ENCODE measurements at regions not wholly inside any gene's neighbourhood (a gene's known extent, or its start where the extent isn't known, plus 50 kb on each side); places are given as distances from the start of the nearest gene placed in this dataset.

DNA sequence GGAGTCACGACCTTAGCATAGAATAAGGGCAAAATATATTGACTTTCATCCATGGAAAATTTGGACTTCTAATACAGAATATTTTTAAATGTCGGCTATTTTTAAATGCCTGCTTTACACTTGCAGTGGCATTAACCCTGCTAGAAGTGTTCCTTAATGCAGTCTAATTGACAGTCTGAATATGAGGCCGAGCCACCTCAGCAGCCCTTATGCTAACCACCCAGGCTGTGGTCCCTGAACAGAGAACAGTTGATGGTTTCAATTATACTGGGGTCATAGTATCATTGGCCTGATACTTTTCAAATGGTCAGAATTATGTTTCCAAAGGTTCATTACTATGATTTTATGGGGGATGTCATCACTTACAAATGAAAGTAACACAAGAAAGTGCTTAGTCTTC lies 764.7 kb upstream of the SLITRK1 start:
- TF ChIP-seq POLR2AphosphoS5 (IDR thresholded peaks at IDR 0.05; ENCODE audit: low read depth) (no peak), GABPA (IDR thresholded peaks at IDR 0.05; ENCODE audit: low read depth) (no peak), SPI1 (IDR thresholded peaks at IDR 0.05; ENCODE audit: borderline replicate concordance, low read depth) (no peak)
- TF ChIP-seq, protein P1, sequence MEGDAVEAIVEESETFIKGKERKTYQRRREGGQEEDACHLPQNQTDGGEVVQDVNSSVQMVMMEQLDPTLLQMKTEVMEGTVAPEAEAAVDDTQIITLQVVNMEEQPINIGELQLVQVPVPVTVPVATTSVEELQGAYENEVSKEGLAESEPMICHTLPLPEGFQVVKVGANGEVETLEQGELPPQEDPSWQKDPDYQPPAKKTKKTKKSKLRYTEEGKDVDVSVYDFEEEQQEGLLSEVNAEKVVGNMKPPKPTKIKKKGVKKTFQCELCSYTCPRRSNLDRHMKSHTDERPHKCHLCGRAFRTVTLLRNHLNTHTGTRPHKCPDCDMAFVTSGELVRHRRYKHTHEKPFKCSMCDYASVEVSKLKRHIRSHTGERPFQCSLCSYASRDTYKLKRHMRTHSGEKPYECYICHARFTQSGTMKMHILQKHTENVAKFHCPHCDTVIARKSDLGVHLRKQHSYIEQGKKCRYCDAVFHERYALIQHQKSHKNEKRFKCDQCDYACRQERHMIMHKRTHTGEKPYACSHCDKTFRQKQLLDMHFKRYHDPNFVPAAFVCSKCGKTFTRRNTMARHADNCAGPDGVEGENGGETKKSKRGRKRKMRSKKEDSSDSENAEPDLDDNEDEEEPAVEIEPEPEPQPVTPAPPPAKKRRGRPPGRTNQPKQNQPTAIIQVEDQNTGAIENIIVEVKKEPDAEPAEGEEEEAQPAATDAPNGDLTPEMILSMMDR (IDR thresholded peaks at IDR 0.05; ENCODE audit: insufficient read depth, low read length) = no peak
- TF ChIP-seq, protein P2, sequence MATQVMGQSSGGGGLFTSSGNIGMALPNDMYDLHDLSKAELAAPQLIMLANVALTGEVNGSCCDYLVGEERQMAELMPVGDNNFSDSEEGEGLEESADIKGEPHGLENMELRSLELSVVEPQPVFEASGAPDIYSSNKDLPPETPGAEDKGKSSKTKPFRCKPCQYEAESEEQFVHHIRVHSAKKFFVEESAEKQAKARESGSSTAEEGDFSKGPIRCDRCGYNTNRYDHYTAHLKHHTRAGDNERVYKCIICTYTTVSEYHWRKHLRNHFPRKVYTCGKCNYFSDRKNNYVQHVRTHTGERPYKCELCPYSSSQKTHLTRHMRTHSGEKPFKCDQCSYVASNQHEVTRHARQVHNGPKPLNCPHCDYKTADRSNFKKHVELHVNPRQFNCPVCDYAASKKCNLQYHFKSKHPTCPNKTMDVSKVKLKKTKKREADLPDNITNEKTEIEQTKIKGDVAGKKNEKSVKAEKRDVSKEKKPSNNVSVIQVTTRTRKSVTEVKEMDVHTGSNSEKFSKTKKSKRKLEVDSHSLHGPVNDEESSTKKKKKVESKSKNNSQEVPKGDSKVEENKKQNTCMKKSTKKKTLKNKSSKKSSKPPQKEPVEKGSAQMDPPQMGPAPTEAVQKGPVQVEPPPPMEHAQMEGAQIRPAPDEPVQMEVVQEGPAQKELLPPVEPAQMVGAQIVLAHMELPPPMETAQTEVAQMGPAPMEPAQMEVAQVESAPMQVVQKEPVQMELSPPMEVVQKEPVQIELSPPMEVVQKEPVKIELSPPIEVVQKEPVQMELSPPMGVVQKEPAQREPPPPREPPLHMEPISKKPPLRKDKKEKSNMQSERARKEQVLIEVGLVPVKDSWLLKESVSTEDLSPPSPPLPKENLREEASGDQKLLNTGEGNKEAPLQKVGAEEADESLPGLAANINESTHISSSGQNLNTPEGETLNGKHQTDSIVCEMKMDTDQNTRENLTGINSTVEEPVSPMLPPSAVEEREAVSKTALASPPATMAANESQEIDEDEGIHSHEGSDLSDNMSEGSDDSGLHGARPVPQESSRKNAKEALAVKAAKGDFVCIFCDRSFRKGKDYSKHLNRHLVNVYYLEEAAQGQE (IDR thresholded peaks at IDR 0.05; ENCODE audit: insufficient replicate concordance, low read depth) = no peak
